ENCODE measurements at regions not wholly inside any gene's neighbourhood (a gene's known extent, or its start where the extent isn't known, plus 50 kb on each side); places are given as distances from the start of the nearest gene placed in this dataset.

DNA sequence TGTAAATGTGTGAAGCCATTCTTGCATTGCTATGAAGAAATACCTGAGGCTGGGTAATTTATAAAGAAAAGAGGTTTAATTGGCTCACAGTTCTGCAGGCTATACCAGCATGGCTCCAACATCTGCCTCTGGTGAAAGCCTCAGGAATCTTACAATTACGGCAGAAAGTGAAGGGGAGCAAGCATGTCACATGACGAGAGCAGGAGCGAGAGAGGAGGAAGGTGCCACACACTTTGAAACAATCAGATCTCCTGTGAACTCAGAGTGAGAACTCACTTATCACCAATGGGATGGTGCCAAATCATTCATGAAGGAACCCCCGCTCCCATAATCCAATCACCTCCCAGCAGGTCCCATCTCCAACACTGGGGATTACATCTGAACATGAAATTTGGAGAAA lies 213.6 kb upstream of the TSC22D2 start:
- TF ChIP-seq, protein P1, sequence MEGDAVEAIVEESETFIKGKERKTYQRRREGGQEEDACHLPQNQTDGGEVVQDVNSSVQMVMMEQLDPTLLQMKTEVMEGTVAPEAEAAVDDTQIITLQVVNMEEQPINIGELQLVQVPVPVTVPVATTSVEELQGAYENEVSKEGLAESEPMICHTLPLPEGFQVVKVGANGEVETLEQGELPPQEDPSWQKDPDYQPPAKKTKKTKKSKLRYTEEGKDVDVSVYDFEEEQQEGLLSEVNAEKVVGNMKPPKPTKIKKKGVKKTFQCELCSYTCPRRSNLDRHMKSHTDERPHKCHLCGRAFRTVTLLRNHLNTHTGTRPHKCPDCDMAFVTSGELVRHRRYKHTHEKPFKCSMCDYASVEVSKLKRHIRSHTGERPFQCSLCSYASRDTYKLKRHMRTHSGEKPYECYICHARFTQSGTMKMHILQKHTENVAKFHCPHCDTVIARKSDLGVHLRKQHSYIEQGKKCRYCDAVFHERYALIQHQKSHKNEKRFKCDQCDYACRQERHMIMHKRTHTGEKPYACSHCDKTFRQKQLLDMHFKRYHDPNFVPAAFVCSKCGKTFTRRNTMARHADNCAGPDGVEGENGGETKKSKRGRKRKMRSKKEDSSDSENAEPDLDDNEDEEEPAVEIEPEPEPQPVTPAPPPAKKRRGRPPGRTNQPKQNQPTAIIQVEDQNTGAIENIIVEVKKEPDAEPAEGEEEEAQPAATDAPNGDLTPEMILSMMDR (IDR thresholded peaks at IDR 0.05; ENCODE audit: insufficient read depth, low read length, poor library complexity, severe bottlenecking) = no peak
- no peak for TF ChIP-seq EZH2phosphoT487 (conservative IDR thresholded peaks at IDR 0.05; ENCODE audit: low read length)
